Heart right ventricle (tissue), 16 donors: ENCODE measurements at regions not wholly inside any gene's neighbourhood (a gene's known extent, or its start where the extent isn't known, plus 50 kb on each side); places are given as distances from the start of the nearest gene placed in this dataset.

ENCODE experiments used
- ATAC-seq, 8 donors: fragments of 200-7000 bp; cut with Tn5 transposase; one replicate each; pipeline ENCODE4 v1.9.1; 2020; ENCODE audit warnings: mild to moderate bottlenecking in 8 of 8, moderate library complexity in 8 of 8, moderate number of reproducible peaks in 1 of 8
- DNase-seq, 2 donors: peaks; one replicate each; pipeline ENCODE4 v3.0.0-alpha.2; 2020
- H3K27ac ChIP-seq, 10 donors: fragments of 200-600 bp; sonication (generic) in 2 of 10; one replicate each; pipeline versions ENCODE4 v1.5.0 to v1.8.0; 2020 to 2022; ENCODE audit warnings: mild to moderate bottlenecking in 3 of 10
- H3K27me3 ChIP-seq, 7 donors: fragments of 200-600 bp; one replicate each; pipeline ENCODE4 v1.8.0; 2021 to 2022; ENCODE audit warnings: mild to moderate bottlenecking in 2 of 7
- H3K36me3 ChIP-seq, 9 donors: fragments of 200-600 bp; sonication (generic) in 1 of 9; one replicate each; pipeline versions ENCODE4 v1.5.0 to v1.8.0; 2020 to 2022; ENCODE audit warnings: mild to moderate bottlenecking in 2 of 9
- H3K4me1 ChIP-seq, 9 donors: fragments of 200-600 bp; sonication (generic) in 1 of 9; one replicate each; pipeline versions ENCODE4 v1.5.0 to v1.8.0; 2020 to 2022; ENCODE audit warnings: mild to moderate bottlenecking in 4 of 9
- H3K4me3 ChIP-seq, 10 donors: fragments of 200-600 bp; sonication (generic) in 2 of 10; one replicate each; pipeline versions ENCODE4 v1.5.0 to v1.8.0; 2020 to 2022; ENCODE audit warnings: mild to moderate bottlenecking in 7 of 10, moderate library complexity in 2 of 10
- H3K9me3 ChIP-seq, 11 donors: fragments of 200-600 bp in 10 of 11; sonication (generic) in 2 of 11; one replicate each; pipeline versions ENCODE4 v1.5.0 to v1.8.0; 2013 to 2022; ENCODE audit warnings: mild to moderate bottlenecking in 2 of 11, control low read depth in 1 of 11, moderate library complexity in 1 of 11
- WGBS, 2 donors: extraction: QIAGEN DNeasy Blood & Tissue Kit; methylation state at CpG; one replicate each; pipeline ENCODE4 v1.1.7; 2013; ENCODE audit warnings: inconsistent platforms in 1 of 2; 5-methylcytosine and 5-hydroxymethylcytosine counted together
- intact Hi-C, 10 donors: fragments of 100-400 bp; cut with DNase I; formaldehyde crosslinking; loops; one replicate each; pipeline versions ENCODE4 v1.11.1 to v1.14.2; 2022
- TF ChIP-seq, protein P1 (sequence below), 9 donors: fragments of 200-600 bp; sonication (generic) in 2 of 9; IDR thresholded peaks; one replicate each; pipeline versions ENCODE4 v1.5.0 to v1.8.0; 2021 to 2022; ENCODE audit warnings: antibody characterized with exemption in 9 of 9, mild to moderate bottlenecking in 5 of 9, moderate library complexity in 1 of 9
- donor health status: Arrhythmogenic right ventricular cardiomyopathy.
- donor health status: ischemic (EF 13 %, LVEDD 7.1; RV severe dilation, severe dysfunction).
- donor health status: healthy with polysubstance abuse.
- donor health status: DM: no; HTN: yes; CAD: no.
- donor health status: DM: no; HTN: no; CAD: no.
- donor health status: ischemic (EF 25% LVEDD 6.9; RV normal size, moderate dysfunction).
- donor health status: ischemic (EF 25% LVEDD 5.7; RV mildly dilated, moderate dysfunction).
- donor health status: healthy.
- donor health status: DM: yes; HTN: yes; CAD: no.
- donor health status: Ischemic cardiomyopathy.
- donor health status: ischemic (EF 35%, LVEDD 5.7; RV mildly dilated, moderate dysfunction).
- donor health status: nonischemic (EF 11% LVEDD 7.7; RV severe dilation, severe dysfunction).
- donor health status: DM: yes; HTN: yes; CAD: no.
- donor health status: PGD.
- donor health status: ischemic (EF 29% LVEDD 5.4; RV normal size, mild dysfunction).
- donor health status: nonischemic (EF 23%, LVEDD 6.1; RV moderate dilation, normal function).

DNA sequence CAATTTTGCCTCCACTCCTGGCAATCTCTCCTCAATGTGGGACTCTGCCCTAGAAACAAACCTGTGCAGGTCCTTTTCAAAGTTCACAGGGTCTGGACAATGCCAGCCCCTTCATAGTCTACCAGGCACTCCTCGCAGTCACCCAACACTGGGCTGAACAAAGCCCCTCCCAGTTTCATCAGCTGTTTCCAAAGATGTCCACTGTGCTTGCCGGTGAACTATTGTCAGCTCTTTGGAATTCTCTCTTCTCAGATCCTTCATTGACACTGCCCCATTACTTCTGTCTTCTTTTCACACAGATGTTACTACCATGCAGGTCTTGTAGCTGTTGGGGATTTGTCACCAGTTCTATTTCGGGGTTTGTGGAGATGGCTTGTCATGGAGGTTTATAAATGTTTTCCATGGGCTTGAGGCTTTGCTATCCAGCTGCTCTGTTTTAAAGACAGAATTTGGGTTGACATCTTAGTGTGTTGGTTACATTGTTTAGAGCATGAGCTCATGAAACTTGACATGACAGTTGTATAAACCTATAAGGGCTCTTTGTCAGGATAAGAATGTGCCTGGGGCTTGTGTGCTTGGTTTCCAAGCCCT lies 77.3 kb upstream of the DHRS4 start:
- Histone ChIP-seq H3K27me3 (no peaks in the 10 kb centered on the region), H3K36me3 (no peaks in the 10 kb centered on the region), H3K4me1 (no peaks in the 10 kb centered on the region), H3K27ac (no peak overlapping the region), H3K4me3 (no peak overlapping the region), H3K9me3 (peaks cover 0 to 15% (median 0%) of the 10 kb centered on the region in 11 donors)
- intact Hi-C loops: no loop called here
- ATAC-seq (no peak), DNase-seq (no peak)
- TF ChIP-seq, protein P1, sequence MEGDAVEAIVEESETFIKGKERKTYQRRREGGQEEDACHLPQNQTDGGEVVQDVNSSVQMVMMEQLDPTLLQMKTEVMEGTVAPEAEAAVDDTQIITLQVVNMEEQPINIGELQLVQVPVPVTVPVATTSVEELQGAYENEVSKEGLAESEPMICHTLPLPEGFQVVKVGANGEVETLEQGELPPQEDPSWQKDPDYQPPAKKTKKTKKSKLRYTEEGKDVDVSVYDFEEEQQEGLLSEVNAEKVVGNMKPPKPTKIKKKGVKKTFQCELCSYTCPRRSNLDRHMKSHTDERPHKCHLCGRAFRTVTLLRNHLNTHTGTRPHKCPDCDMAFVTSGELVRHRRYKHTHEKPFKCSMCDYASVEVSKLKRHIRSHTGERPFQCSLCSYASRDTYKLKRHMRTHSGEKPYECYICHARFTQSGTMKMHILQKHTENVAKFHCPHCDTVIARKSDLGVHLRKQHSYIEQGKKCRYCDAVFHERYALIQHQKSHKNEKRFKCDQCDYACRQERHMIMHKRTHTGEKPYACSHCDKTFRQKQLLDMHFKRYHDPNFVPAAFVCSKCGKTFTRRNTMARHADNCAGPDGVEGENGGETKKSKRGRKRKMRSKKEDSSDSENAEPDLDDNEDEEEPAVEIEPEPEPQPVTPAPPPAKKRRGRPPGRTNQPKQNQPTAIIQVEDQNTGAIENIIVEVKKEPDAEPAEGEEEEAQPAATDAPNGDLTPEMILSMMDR (IDR thresholded peaks at IDR 0.05): no peak
- 76 to 78% methylated on average over 3 of the region's 3 CpGs for WGBS, 2 donors

DNA sequence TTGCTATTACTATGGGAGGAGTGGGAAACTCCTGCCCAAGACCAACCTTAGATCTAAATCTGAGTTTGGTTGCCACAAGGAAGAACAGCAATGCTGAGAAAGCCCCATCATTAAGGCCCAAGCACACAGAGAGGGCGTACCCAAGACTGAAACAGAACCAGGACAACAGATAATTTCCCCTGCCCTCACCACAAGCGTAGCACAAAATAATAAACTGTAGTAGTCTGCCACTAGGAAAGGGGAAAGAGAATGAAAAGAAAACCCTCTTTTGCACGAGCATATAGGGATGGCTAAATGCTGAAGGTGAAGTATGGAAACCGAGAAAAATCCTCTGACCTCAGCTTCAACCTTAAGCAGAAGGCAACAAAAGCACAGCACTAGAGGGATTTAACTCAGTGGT lies 76.5 kb upstream of the DHRS4 start:
- ATAC-seq: no peak
- intact Hi-C loops: no loop called here
- H3K4me3 ChIP-seq: no peak overlapping the region
- TF ChIP-seq, protein P1 (IDR thresholded peaks at IDR 0.05): no peak
- DNase-seq: no peak
- 87 to 88% methylated on average over 4 of the region's 4 CpGs for WGBS, 2 donors
- H3K27me3 ChIP-seq: no peaks in the 10 kb centered on the region
- H3K9me3 ChIP-seq: peaks cover 0 to 15% (median 0%) of the 10 kb centered on the region in 11 donors
- H3K36me3 ChIP-seq: no peaks in the 10 kb centered on the region
- H3K4me1 ChIP-seq: no peaks in the 10 kb centered on the region
- no peak overlapping the region for H3K27ac ChIP-seq

DNA sequence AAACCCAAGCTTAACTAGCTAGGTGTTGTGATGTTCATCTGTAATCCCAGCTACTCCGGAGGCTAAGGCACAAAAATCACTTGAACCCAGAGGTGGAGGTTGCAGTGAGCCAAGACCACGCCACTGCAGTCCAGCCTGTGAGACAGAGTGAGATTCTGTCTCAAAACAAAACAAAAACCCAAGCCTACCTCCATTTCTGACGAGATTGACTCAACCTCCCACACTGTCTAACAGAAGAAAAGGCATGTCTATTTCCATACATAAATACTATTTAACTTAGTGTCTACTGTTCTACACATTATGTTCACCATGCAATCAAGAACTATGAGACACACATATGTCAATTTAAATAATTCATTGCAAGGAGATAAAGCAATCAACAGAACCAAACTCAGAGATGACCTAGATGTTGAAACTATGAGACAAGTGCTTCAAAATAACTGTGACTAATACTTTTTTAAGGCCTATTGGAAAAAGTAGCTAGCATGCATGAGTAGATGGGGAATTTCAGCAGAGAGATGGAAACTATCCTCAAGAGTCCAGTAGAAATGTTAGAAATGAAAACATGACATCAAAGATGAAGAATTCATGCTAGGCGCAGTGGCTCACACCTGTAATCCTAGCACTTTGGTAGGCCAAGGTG lies 75.9 kb upstream of the DHRS4 start:
- DNase-seq: no peak
- no peak for ATAC-seq
- WGBS, 2 donors: 83 to 92% methylated on average over 4 of the region's 4 CpGs
- Histone ChIP-seq H3K36me3 (no peaks in the 10 kb centered on the region), H3K4me3 (no peak overlapping the region), H3K9me3 (peaks cover 0 to 14% (median 0%) of the 10 kb centered on the region in 11 donors), H3K27me3 (no peaks in the 10 kb centered on the region), H3K4me1 (no peaks in the 10 kb centered on the region), H3K27ac (no peak overlapping the region)
- TF ChIP-seq, protein P1 (IDR thresholded peaks at IDR 0.05): no peak
- intact Hi-C loops: no loop called here

DNA sequence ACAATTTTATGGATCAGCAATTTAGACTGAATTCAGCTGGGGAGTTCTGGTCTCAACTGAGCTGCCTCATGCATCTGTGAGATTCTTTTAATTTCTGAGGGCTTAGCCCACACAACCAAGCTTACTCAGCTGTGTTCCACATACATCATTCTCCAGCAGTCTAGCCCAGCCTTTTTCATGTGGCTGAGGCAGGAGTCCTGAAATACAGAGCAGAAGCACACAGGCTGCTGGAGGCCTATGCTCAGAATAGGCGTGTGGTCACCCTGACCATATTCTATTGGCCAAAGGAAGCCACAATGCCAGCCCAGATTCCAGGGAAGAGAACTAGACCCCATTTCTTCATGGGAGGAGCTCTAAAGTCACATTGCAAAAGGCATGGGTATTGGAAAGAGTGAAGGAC lies 72.3 kb upstream of the DHRS4 start:
- H3K36me3 ChIP-seq: no peaks in the 10 kb centered on the region
- no peak overlapping the region for H3K27ac ChIP-seq
- TF ChIP-seq, protein P1 (IDR thresholded peaks at IDR 0.05): no peak
- no peak overlapping the region for H3K4me3 ChIP-seq
- WGBS, 2 donors: 82 to 88% methylated on average over 1 of the region's 1 CpG
- intact Hi-C loops: no loop called here
- peaks cover 0 to 7% (median 0%) of the 10 kb centered on the region in 7 donors for H3K27me3 ChIP-seq
- ATAC-seq (no peak), DNase-seq (no peak)
- no peaks in the 10 kb centered on the region for H3K4me1 ChIP-seq
- H3K9me3 ChIP-seq: no peaks in the 10 kb centered on the region
